SKM-1 treated with dmso at 0.1 percent for 144 hours (cell line): ENCODE measurements at regions not wholly inside any gene's neighbourhood (a gene's known extent, or its start where the extent isn't known, plus 50 kb on each side); places are given as distances from the start of the nearest gene placed in this dataset.
"Not testable (repeated sequence)": the region's sequence is repeated elsewhere in the genome, so short reads cannot be mapped to it uniquely, and the experiment has no call there.

Experiments used
- DNase-seq: peaks from one replicate; lab custom pipeline; 2025; ENCODE audit not compliant: unreplicated experiment; lab: John Stamatoyannopoulos, UW

GRCh38 chr5:173496129-173496882 is 120.1 kb downstream of the BOD1 start:
- DNase-seq, result no peak

- DNase-seq, result no peak
Measured at GRCh38 chr5:173495225-173495904, 121.1 kb downstream of the BOD1 start.

- DNase-seq, result no peak
Measured at GRCh38 chr5:173494446-173494845, 122.0 kb downstream of the BOD1 start.

GRCh38 chr5:173493846-173494245 is 122.6 kb downstream of the BOD1 start:
- no peak for DNase-seq

GRCh38 chr5:173493040-173493439 is 123.4 kb downstream of the BOD1 start:
- DNase-seq, result no peak

- DNase-seq, result no peak
Measured at GRCh38 chr5:173490681-173491080, 125.8 kb downstream of the BOD1 start.

GRCh38 chr5:173488144-173488543 is 128.3 kb downstream of the BOD1 start:
- no peak for DNase-seq

GRCh38 chr5:173487300-173487699 is 129.2 kb downstream of the BOD1 start:
- DNase-seq, result no peak

- no peak for DNase-seq
Measured at GRCh38 chr5:173486355-173487225, 129.9 kb downstream of the BOD1 start.

GRCh38 chr5:173484569-173484968 is 131.9 kb downstream of the BOD1 start:
- no peak for DNase-seq

- not testable (repeated sequence) for DNase-seq
Measured at GRCh38 chr5:173483599-173483998, 132.9 kb downstream of the BOD1 start.

- DNase-seq, result no peak
Measured at GRCh38 chr5:173483160-173483559, 133.3 kb downstream of the BOD1 start.

- DNase-seq, result no peak
Measured at GRCh38 chr5:173481821-173482220, 134.6 kb downstream of the BOD1 start.

- no peak for DNase-seq
Measured at GRCh38 chr5:173480896-173481295, 135.6 kb downstream of the BOD1 start.

- no peak for DNase-seq
Measured at GRCh38 chr5:173479711-173480110, 136.7 kb downstream of the BOD1 start.

GRCh38 chr5:173477345-173478040 is 139.0 kb downstream of the BOD1 start:
- DNase-seq, result no peak

- DNase-seq, result no peak
Measured at GRCh38 chr5:173475780-173476179, 140.7 kb downstream of the BOD1 start.

GRCh38 chr5:173474881-173475287 is 141.6 kb downstream of the BOD1 start:
- no peak for DNase-seq

- no peak for DNase-seq
Measured at GRCh38 chr5:173473288-173473687, 143.2 kb downstream of the BOD1 start.

- no peak for DNase-seq
Measured at GRCh38 chr5:173472784-173473278, 143.6 kb downstream of the BOD1 start.

GRCh38 chr5:173472164-173472563 is 143.9 kb upstream of the STC2 start:
- DNase-seq, result no peak
